GM19324 (cell line): ENCODE measurements at regions not wholly inside any gene's neighbourhood (a gene's known extent, or its start where the extent isn't known, plus 50 kb on each side); places are given as distances from the start of the nearest gene placed in this dataset.

Experiments
- ATAC-seq: cut with Tn5 transposase; IDR thresholded peaks from one replicate; pipeline ENCODE4 v1.9.1; 2021; ENCODE audit warnings: mild to moderate bottlenecking, moderate library complexity; ENCODE audit not compliant: unreplicated experiment, low FRiP score

DNA sequence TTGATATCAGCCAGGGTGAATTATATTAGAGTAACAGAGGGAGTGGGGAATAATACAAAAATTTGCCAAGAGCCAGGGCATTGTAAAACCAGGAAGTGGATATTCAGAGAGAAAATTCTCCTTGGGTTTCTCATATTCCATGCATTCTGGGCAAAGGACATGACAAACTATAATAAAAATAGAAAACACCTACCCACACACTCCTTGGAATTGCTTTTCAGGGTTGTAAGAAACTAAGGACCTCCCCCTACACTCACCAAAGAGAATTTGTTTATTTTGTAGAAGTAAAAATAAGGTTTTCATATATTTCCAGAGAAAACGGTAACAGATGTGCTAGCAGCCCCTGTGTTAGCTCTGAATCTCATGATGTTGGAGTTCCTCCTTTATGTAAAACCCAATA is 649.6 kb downstream of the SLITRK1 start:
- ATAC-seq = no peak

DNA sequence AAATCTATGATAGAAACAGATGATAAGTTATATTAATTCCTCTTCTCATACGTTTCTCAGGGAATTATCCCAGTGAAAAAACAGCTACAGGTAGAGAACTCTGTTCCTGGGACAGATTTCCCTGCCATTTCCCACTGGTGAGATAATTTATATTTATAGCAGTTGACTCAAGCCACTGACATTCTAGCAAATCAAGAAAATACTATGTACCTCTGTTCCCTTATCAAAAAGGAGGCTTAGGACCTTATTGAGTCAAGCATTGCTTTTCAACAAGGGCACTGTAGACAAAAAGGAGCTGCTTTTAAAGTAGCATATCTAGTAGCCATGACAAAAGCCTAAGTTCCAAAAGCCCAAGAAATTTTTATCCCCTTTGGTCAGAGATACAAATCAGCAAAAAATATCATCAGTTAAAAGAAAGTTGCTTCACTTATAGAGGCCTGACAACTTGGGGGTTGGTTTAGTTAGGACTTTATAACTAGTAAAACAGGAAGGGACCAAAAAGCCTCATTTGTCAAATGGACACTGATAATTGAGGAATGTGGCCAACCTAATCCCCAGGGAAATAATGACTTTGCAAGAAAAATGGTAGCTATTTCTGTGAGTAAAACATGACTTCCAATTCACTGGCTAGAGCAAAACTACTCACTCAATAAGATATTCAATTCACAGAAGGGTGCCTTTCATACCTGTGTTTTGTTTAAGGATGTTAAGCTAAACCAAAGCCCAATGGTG is 652.5 kb downstream of the SLITRK1 start:
- ATAC-seq = no peak

GRCh38 chr13:83223546-83223945 is 658.7 kb downstream of the SLITRK1 start:
- ATAC-seq = no peak

DNA sequence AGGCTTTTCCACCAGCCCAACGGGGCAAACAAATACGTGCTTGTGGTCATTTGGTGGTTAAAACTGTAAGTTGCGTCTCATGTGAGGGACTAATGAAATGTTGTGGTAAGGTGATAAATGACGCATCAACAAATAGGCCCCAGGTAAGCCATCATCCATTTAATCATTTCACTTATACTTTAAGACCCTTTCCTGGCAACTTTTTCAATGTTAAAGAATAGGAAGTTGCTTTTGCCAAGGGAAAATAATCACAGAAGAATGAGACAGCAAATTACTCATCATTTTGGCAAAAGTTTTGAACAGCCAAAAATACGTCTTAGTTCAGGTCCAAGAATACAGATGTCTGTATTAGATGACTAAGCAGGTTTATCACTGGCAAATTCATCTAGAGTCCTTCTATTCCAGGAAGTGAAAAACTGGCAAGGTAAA is 660.4 kb downstream of the SLITRK1 start:
- no peak for ATAC-seq

DNA sequence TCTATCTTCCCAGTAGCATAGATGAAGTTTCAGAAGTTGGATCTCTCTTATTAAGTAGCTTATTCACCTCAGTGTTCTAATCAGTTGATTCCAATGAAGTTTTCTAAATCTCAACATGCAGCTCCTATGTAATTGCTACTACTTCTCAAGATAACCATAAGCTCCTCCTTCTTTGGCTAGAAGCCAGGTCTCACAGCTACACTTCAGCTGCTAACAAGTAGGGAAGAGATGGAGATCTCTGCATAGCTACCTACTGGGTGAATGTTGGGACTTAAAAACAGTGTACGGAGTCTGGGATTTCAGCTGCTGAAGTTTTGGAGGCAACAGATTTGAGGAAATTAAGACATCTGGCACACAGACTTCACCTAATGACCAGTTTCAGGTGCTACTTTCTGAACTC is 661.0 kb downstream of the SLITRK1 start:
- ATAC-seq = no peak

GRCh38 chr13:83220241-83220640 is 662.0 kb downstream of the SLITRK1 start:
- ATAC-seq = no peak

DNA sequence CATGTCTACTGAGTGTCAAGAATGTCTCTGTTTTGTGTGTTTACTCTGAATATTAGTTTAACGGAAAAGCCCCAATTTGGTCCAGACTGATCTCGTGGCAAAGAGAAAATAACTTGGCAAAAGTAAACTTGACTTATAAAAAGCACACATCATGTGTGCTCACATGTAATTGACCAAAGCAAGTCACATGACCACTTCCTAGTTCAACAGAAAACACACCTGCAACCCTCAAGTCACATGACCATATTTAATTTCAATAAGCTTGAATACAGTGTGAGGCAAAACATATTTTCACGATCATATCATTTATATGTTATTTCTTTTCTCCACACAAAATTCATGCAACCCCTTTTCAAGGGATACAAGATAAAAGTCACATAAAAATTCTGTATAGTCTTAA is 662.4 kb downstream of the SLITRK1 start:
- no peak for ATAC-seq

- no peak for ATAC-seq
Observed at GRCh38 chr13:83216479-83217245, 665.6 kb downstream of the SLITRK1 start.

DNA sequence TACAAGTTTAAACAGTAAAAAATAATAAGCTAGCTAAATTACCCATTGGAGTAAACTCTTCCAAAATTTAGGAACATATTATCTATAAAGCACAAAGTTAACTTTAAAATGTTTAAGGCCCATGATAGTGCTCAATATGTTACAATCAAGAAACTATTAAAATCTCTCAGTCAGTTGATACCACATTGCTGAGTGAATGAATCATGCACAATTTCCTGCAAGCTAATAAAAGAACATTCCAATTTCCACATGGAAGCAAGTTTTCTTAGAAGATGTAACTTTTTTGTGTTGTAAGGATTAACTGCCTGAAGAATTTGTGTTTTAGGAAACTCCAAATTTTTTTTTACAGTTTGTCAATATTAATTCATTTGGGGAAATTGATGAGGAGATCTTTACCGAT is 666.6 kb downstream of the SLITRK1 start:
- no peak for ATAC-seq

DNA sequence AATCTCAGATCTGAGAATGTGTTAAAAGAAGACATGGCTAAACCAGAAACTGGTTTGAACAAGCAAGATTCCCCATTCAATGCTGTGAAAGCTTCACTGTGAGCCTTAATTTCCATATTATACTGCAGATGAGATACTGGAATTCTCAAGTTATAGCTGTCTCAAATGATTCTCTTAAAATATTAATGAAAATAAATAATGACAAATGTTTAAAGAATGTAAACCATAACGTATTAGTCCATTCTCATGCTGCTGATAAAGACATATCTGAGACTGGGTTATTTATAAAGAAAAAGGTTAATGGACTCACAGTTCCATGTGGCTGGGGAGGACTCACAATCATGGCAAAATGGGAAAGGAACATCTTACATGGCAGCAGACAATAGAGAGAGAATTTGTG is 667.8 kb downstream of the SLITRK1 start:
- ATAC-seq = no peak

GRCh38 chr13:83211301-83211700 is 671.0 kb downstream of the SLITRK1 start:
- no peak for ATAC-seq

GRCh38 chr13:83204886-83205285 is 677.4 kb downstream of the SLITRK1 start:
- ATAC-seq = no peak

DNA sequence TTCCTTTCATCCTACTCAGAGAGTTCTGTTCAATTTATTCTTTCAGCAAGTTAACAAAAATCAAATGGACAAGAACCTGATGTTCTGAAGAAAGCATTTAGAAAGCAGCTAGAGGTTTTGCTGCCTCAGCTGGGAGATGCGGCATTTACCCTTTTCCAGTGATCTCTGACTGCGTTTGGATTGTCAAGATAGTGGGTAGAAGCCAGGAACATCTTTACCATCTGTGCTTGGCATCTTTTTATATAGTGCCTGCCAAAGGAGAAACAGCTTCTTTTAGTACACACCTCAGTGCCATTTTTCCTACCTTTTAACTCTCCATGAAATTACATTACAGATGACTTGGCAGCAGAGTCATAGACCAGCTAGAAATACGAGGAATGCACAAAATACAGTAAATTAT is 680.8 kb downstream of the SLITRK1 start:
- no peak for ATAC-seq

DNA sequence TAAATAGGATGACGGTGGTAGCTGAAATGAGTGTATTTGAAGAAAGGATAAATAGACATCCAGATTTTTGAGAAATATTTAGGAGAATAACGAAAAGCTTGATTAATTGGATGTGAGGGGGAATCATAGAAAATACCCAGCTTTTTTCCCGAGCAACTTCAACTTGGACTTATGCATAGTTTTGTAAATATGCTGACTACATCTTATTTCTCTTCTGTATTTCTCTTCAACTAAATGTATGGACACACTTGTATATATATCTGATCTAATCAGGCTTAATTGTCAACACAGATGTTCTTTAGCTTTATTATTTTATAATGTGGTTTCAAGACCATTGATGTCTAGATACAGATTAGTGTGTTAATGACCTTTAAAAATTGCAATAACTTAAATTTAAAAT is 685.0 kb downstream of the SLITRK1 start:
- ATAC-seq = no peak

DNA sequence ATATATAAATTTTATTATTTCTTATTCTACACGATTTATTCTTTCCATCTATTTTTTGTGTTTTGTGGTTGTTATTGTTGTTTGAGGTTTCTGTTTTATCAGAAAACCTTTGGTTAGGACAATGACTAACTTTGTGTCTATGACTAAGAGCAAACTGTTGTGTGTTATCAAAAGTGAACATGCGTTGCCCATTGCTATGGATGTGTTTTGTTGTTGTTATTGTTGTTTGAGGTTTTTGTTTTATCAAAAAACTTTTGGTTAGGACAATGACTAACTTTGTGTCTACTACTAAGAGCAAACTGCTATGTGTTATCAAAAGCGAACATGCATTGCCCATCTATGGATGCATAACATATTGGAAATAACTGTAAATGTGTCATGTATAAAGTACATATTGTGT is 692.3 kb downstream of the SLITRK1 start:
- ATAC-seq = no peak

GRCh38 chr13:83184819-83185218 is 697.5 kb downstream of the SLITRK1 start:
- ATAC-seq = no peak

- ATAC-seq = no peak
Observed at GRCh38 chr13:83184150-83184475, 698.2 kb downstream of the SLITRK1 start.

DNA sequence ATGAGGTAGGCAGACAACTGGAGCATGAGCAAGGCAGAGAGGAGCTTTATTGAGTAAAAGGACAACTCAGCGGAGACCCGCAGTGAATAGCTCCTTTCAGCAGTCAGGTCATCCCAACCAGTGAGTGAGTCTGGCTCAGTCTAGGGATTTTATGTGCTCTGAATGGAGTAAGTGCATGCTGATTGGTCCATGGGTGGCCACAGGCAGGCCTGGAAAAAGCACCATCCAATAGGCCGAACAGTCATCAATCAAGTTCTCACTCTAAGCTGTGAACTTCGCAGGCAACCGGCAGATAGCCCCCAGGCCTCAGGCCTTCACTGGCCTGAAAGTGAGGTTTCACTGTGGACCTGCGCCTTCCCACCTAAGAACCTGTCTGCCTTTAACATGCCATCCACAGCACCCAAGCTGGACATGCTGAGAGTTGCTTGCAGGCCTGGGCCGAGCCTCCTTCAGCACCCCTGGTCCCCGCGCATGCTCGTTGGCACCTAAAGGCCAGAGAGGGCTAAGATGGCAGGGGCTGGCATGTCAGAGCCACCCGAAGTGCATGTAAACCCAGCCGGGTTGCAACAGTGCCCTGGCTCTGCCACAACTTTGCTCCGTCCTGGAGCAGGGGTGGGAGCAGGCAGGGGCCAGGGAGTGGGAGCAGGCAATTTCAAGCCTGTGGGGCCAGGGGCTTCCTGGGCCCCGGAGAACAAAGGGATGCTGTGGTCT is 698.7 kb downstream of the SLITRK1 start:
- no peak for ATAC-seq

DNA sequence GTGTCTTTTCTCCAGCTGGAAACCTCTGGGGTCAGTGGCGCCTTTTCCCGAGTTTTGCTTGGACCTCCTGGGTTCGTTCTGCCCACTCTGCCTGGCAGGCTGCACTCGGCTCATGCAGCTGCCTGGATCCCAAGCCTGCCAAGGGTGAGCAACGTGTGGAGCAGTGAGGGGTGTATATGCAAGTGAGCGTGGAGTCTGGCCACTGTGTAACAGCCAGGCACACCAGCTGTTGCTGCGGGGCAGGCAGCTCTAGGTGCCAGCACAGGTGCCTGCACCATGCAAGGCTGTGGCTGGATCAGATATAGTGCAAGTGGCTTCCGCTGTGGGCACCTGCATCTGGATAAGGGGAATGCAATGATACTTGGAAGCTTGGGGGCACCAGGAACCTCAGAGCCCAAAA is 699.4 kb downstream of the SLITRK1 start:
- ATAC-seq = no peak

DNA sequence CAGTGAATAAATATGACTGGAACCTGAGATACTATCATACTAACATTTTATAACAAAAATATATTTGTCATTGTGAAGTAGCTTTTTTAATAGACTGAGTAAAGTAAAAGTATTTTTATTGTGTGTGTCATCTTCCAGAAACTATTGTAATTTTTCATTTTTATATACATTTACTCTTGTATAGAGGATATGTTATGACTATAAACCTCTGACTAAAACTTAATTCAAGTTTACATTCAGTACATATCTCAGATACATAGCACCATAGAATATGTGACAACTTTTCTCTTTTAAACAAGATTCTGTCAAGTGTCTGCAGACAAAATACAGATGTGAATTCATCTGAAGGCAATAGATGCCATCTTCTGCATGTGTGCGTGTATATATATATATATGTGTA is 704.3 kb downstream of the SLITRK1 start:
- no peak for ATAC-seq

GRCh38 chr13:83168590-83168989 is 713.7 kb downstream of the SLITRK1 start:
- no peak for ATAC-seq

GRCh38 chr13:83167203-83167602 is 715.1 kb downstream of the SLITRK1 start:
- ATAC-seq = no peak
